ENCODE measurements at regions not wholly inside any gene's neighbourhood (a gene's known extent, or its start where the extent isn't known, plus 50 kb on each side); places are given as distances from the start of the nearest gene placed in this dataset.

DNA sequence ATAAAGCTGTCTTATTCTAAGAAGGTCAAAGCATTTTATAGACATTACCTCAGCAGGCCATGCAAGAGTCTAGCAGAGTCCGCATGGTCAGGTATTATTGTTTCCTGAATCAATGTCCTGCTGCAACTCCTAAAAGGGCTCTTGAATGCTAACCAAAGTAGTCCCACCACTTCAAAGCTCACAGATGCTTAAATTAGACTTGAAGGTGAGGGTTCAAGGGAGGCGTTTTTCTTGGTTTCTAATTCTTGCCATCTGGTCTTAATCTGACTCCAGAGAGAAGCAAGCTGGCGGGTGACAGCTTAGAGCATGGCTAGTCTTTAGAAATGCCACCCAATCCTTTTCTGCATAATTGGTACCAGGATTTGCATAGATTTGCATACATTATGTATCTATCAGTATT lies 226.3 kb downstream of the MREG start:
- H3K27me3 ChIP-seq (ENCODE audit: insufficient read depth): no peaks in the 10 kb centered on the region
- WGBS (ENCODE audit: low lambda C conversion rate): 97% methylated on average over 3 of the region's 3 CpGs
- ChIA-PET POLR2A (no interaction called here), CTCF (interaction anchor here (1.4 kb wide), 1 partner anchor 18 kb away, joined by 3 read pairs; no protein-coding TSS in a partner anchor)
- TF ChIP-seq NFIC (IDR thresholded peaks at IDR 0.05; ENCODE audit: borderline replicate concordance) (no peak), RFX5 (IDR thresholded peaks at IDR 0.05; ENCODE audit: low read length) (no peak), FOSL2 (IDR thresholded peaks at IDR 0.05; ENCODE audit: borderline replicate concordance, low read depth) (no peak), CHD2 (IDR thresholded peaks at IDR 0.05; ENCODE audit: low read length, partially characterized antibody) (no peak), GABPA (IDR thresholded peaks at IDR 0.05; ENCODE audit: low read depth) (no peak), EP300 (IDR thresholded peaks at IDR 0.05; ENCODE audit: borderline replicate concordance in 1 of 2, low read depth in 1 of 2, low read length in 1 of 2) (no peak), TCF12 (IDR thresholded peaks at IDR 0.05) (no peak), FOXJ3 (CRISPR knock-in tag; IDR thresholded peaks at IDR 0.05) (no peak), FOXM1 (IDR thresholded peaks at IDR 0.05; ENCODE audit: low read depth) (no peak), POLR2AphosphoS5 (IDR thresholded peaks at IDR 0.05; ENCODE audit: low read depth, low read length) (no peak)
- TF ChIP-seq, protein P1, sequence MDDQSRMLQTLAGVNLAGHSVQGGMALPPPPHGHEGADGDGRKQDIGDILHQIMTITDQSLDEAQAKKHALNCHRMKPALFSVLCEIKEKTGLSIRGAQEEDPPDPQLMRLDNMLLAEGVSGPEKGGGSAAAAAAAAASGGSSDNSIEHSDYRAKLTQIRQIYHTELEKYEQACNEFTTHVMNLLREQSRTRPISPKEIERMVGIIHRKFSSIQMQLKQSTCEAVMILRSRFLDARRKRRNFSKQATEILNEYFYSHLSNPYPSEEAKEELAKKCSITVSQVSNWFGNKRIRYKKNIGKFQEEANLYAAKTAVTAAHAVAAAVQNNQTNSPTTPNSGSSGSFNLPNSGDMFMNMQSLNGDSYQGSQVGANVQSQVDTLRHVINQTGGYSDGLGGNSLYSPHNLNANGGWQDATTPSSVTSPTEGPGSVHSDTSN (IDR thresholded peaks at IDR 0.05): no peak
- TF ChIP-seq, protein P2, sequence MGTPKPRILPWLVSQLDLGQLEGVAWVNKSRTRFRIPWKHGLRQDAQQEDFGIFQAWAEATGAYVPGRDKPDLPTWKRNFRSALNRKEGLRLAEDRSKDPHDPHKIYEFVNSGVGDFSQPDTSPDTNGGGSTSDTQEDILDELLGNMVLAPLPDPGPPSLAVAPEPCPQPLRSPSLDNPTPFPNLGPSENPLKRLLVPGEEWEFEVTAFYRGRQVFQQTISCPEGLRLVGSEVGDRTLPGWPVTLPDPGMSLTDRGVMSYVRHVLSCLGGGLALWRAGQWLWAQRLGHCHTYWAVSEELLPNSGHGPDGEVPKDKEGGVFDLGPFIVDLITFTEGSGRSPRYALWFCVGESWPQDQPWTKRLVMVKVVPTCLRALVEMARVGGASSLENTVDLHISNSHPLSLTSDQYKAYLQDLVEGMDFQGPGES (IDR thresholded peaks at IDR 0.05; ENCODE audit: low read depth, low read length): no peak
- TF ChIP-seq, protein P3, sequence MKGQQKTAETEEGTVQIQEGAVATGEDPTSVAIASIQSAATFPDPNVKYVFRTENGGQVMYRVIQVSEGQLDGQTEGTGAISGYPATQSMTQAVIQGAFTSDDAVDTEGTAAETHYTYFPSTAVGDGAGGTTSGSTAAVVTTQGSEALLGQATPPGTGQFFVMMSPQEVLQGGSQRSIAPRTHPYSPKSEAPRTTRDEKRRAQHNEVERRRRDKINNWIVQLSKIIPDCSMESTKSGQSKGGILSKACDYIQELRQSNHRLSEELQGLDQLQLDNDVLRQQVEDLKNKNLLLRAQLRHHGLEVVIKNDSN (IDR thresholded peaks at IDR 0.05; ENCODE audit: borderline replicate concordance, low read depth): no peak
- TF ChIP-seq, protein P4, sequence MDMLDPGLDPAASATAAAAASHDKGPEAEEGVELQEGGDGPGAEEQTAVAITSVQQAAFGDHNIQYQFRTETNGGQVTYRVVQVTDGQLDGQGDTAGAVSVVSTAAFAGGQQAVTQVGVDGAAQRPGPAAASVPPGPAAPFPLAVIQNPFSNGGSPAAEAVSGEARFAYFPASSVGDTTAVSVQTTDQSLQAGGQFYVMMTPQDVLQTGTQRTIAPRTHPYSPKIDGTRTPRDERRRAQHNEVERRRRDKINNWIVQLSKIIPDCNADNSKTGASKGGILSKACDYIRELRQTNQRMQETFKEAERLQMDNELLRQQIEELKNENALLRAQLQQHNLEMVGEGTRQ (IDR thresholded peaks at IDR 0.05; ENCODE audit: borderline replicate concordance, low read depth, low read length): no peak
- H3K9me2 ChIP-seq: no peaks in the 10 kb centered on the region
- no peak overlapping the region for H3K4me2 ChIP-seq
- no peak overlapping the region for H3K4me3 ChIP-seq (ENCODE audit: low read depth in 2 of 2, low read length in 1 of 2)
- no peaks in the 10 kb centered on the region for H4K20me1 ChIP-seq (ENCODE audit: insufficient read depth)
- H3F3A ChIP-seq (replicated peaks; ENCODE audit: insufficient read depth): peaks cover 17% of the 10 kb centered on the region
- no peaks in the 10 kb centered on the region for H3K9me3 ChIP-seq
- H3K79me2 ChIP-seq (ENCODE audit: insufficient read depth): no peaks in the 10 kb centered on the region
- H3K27ac ChIP-seq (ENCODE audit: low read depth in 2 of 2, low read length in 1 of 2): no peak overlapping the region
- H3K36me3 ChIP-seq (replicated peaks in 1 of 2; ENCODE audit: control insufficient read depth in 1 of 2, insufficient read depth in 2 of 2, low read length in 1 of 2): no peaks in the 10 kb centered on the region
- H3K4me1 ChIP-seq (ENCODE audit: control insufficient read depth in 1 of 2, insufficient read depth in 2 of 2, low read depth in 1 of 2, low read length in 1 of 2): peaks cover 8 to 26% of the 10 kb centered on the region in 2 experiments; a peak in 3 of 4 replicates
- no peak overlapping the region for H3K9ac ChIP-seq
- H2AFZ ChIP-seq (ENCODE audit: low read depth): no peak overlapping the region
- no peak for DNase-seq

DNA sequence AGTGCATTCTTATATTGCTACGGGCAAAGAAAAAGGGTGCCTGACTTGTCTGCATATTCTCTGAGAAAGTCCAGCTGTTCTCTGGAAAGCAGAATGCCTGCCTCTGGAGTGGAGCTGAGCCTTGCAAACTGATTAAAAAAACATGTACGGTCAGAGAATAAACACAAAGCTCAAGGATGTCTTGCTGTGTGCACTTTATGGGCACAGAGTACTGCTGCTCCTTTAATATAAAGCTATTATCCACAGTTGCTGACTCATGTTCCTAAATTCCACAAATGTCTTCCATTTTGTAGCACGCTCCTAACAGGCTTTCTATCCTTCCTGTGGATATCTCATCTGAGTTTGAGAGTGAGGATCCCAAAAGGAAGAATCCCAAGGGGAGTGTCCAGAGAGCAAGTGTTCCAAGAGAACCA lies 229.0 kb downstream of the MREG start:
- peak overlapping the region; percentile 68 to 84 for H3K27ac ChIP-seq (ENCODE audit: low read depth in 2 of 2, low read length in 1 of 2)
- H3F3A ChIP-seq (replicated peaks; ENCODE audit: insufficient read depth): peaks cover 11% of the 10 kb centered on the region
- WGBS (ENCODE audit: low lambda C conversion rate): 12% methylated on average over 3 of the region's 3 CpGs
- peak overlapping the region; percentile 15; the same call in 1 of the 2 replicates for H3K4me2 ChIP-seq
- H3K9ac ChIP-seq: 0 out of 2 replicates have a peak overlapping the region, but pooled peaks have one; percentile 11
- H4K20me1 ChIP-seq (ENCODE audit: insufficient read depth): no peaks in the 10 kb centered on the region
- no peaks in the 10 kb centered on the region for H3K27me3 ChIP-seq (ENCODE audit: insufficient read depth)
- ChIA-PET CTCF (interaction anchor here (0.7 kb wide), 1 partner anchor 14 kb away, joined by 3 read pairs; no protein-coding TSS in a partner anchor), POLR2A (interaction anchor here (0.9 kb wide), 1 partner anchor 19 kb away, joined by 3 read pairs; no protein-coding TSS in a partner anchor)
- H3K36me3 ChIP-seq (replicated peaks in 1 of 2; ENCODE audit: control insufficient read depth in 1 of 2, insufficient read depth in 2 of 2, low read length in 1 of 2): no peaks in the 10 kb centered on the region
- no peak overlapping the region for H3K4me3 ChIP-seq (ENCODE audit: low read depth in 2 of 2, low read length in 1 of 2)
- H3K4me1 ChIP-seq (ENCODE audit: control insufficient read depth in 1 of 2, insufficient read depth in 2 of 2, low read depth in 1 of 2, low read length in 1 of 2): peaks cover 8 to 26% of the 10 kb centered on the region in 2 experiments; a peak in 3 of 4 replicates
- no peaks in the 10 kb centered on the region for H3K9me3 ChIP-seq
- H2AFZ ChIP-seq (ENCODE audit: low read depth): peak overlapping the region; percentile 86
- DNase-seq: peak; percentile 22
- H3K9me2 ChIP-seq: no peaks in the 10 kb centered on the region
- no peaks in the 10 kb centered on the region for H3K79me2 ChIP-seq (ENCODE audit: insufficient read depth)
- no peak for TF ChIP-seq MEF2A (IDR thresholded peaks at IDR 0.05; ENCODE audit: borderline replicate concordance, low read depth)
- peak; percentile 75; the same call in 1 of the 2 replicates for TF ChIP-seq YY1 (IDR thresholded peaks at IDR 0.05; ENCODE audit: low read depth)
- no peak for TF ChIP-seq EZH2phosphoT487 (IDR thresholded peaks at IDR 0.05; ENCODE audit: borderline replicate concordance, low read depth)
- no peak for TF ChIP-seq NRF1 (IDR thresholded peaks at IDR 0.05; ENCODE audit: low read depth, low read length)
- peak; percentile 40 to 75; a peak in 3 of 4 replicates for TF ChIP-seq EP300 (IDR thresholded peaks at IDR 0.05; ENCODE audit: borderline replicate concordance in 1 of 2, low read depth in 1 of 2, low read length in 1 of 2)
- no peak for TF ChIP-seq RCOR1 (IDR thresholded peaks at IDR 0.05; ENCODE audit: low read length)
- TF ChIP-seq, protein P1 (IDR thresholded peaks at IDR 0.05): peak; percentile 64
- TF ChIP-seq GABPA (IDR thresholded peaks at IDR 0.05; ENCODE audit: low read depth): no peak
- 0 out of 2 replicates have a peak, but pooled peaks have one; percentile 46 for TF ChIP-seq JUND (IDR thresholded peaks at IDR 0.05)
- TF ChIP-seq CHD2 (IDR thresholded peaks at IDR 0.05; ENCODE audit: low read length, partially characterized antibody): peak; percentile 13
- TF ChIP-seq RXRA (IDR thresholded peaks at IDR 0.05; ENCODE audit: borderline replicate concordance, low read depth): no peak
- TF ChIP-seq MXI1 (IDR thresholded peaks at IDR 0.05; ENCODE audit: low read depth, low read length): no peak
- TF ChIP-seq TCF12 (IDR thresholded peaks at IDR 0.05): peak; percentile 93
- TF ChIP-seq TAF1 (IDR thresholded peaks at IDR 0.05; ENCODE audit: borderline replicate concordance, low read depth, low read length): no peak
- no peak for TF ChIP-seq SIN3A (IDR thresholded peaks at IDR 0.05; ENCODE audit: borderline replicate concordance, low read depth, low read length)

All from SK-N-SH (cell line).